A673 (cell line): ENCODE measurements at regions not wholly inside any gene's neighbourhood (a gene's known extent, or its start where the extent isn't known, plus 50 kb on each side); places are given as distances from the start of the nearest gene placed in this dataset.

Source experiments
- BruUV-seq: library from RNA; stranded (reverse); fragments of 400-500 nt; replicated peaks from 2 replicates; lab custom pipeline; 2021; lab: Mats Ljungman, UMichigan
- CTCF ChIA-PET: fragments of 300-600 bp; sonication (Branson Sonifier 250); formaldehyde crosslinking; loops from one replicate; lab custom pipeline; 2022; ENCODE audit warnings: antibody characterized with exemption; lab: Charles Lee
- POLR2A ChIA-PET: fragments of 300-600 bp; sonication (Branson Sonifier 250); formaldehyde crosslinking; loops from one replicate; lab custom pipeline; 2022; ENCODE audit warnings: antibody characterized with exemption; ENCODE audit not compliant: low non-redundant PET; lab: Charles Lee
- DNase-seq: peaks from one replicate; pipeline ENCODE4 v3.0.0-alpha.2; 2015; ENCODE audit warnings: low spot score
- H3K27ac ChIP-seq: fragments of 200-600 bp; sonication (generic); 2 replicates; pipeline ENCODE4 v1.5.1; 2016; ENCODE audit warnings: mixed run types, low read depth, mild to moderate bottlenecking, mixed read lengths, antibody characterized with exemption, low read length; ENCODE audit not compliant: poor library complexity, severe bottlenecking
- H3K27me3 ChIP-seq: fragments of 200-600 bp; sonication (generic); replicated peaks from 2 replicates; pipeline ENCODE4 v1.6.1; 2017; ENCODE audit warnings: mixed run types, low read depth, mild to moderate bottlenecking, mixed read lengths, antibody characterized with exemption, low read length; ENCODE audit not compliant: insufficient read depth, poor library complexity
- H3K36me3 ChIP-seq: fragments of 200-600 bp; sonication (generic); 2 replicates; pipeline ENCODE4 v1.6.1; 2016; ENCODE audit warnings: mixed run types, mild to moderate bottlenecking, mixed read lengths, antibody characterized with exemption, low read length; ENCODE audit not compliant: insufficient read depth, poor library complexity, severe bottlenecking
- H3K4me1 ChIP-seq: fragments of 200-600 bp; sonication (generic); 2 replicates; pipeline ENCODE4 v1.6.1; 2017; ENCODE audit warnings: mixed run types, mild to moderate bottlenecking, mixed read lengths, antibody characterized with exemption, low read length; ENCODE audit not compliant: insufficient read depth, poor library complexity, severe bottlenecking
- H3K4me3 ChIP-seq: fragments of 200-600 bp; sonication (generic); 2 replicates; pipeline ENCODE4 v1.5.1; 2016; ENCODE audit warnings: low read depth, mixed run types, mild to moderate bottlenecking, mixed read lengths, low read length; ENCODE audit not compliant: poor library complexity, severe bottlenecking
- H3K9me3 ChIP-seq: fragments of 200-600 bp; sonication (generic); 2 replicates; pipeline ENCODE4 v1.6.1; 2016; ENCODE audit warnings: mixed run types, low read depth, mild to moderate bottlenecking, mixed read lengths, antibody characterized with exemption, low read length; ENCODE audit not compliant: poor library complexity, severe bottlenecking
- CTCF ChIP-seq: fragments of 300-800, 200-600 bp; sonication (generic); conservative IDR thresholded peaks from 2 replicates; pipeline ENCODE4 v1.5.1; 2017; ENCODE audit warnings: low read depth, mild to moderate bottlenecking, antibody characterized with exemption, low read length, moderate library complexity, mixed read lengths
- EZH2 ChIP-seq: fragments of 200-600 bp; sonication (generic); IDR thresholded peaks from 2 replicates; pipeline ENCODE4 v1.6.1; 2017; ENCODE audit warnings: borderline replicate concordance, low read depth, mild to moderate bottlenecking, mixed read lengths, antibody characterized with exemption, low read length; ENCODE audit not compliant: poor library complexity, severe bottlenecking
- intact Hi-C: fragments of 100-400 bp; cut with micrococcal nuclease; formaldehyde crosslinking; loops from one replicate; pipeline ENCODE4 v1.10.0; 2022; ENCODE audit not compliant: unreplicated experiment

GRCh38 chr12:84073401-84073800, 839.2 kb downstream of the SLC6A15 start:
- H3K4me1 ChIP-seq: no peaks in the 10 kb centered on the region
- ChIA-PET CTCF (no interaction called here), POLR2A (no interaction called here)
- TF ChIP-seq CTCF (no peak), EZH2 (no peak)
- H3K27ac ChIP-seq: no peak overlapping the region
- no peaks in the 10 kb centered on the region for H3K27me3 ChIP-seq
- DNase-seq: no peak
- H3K4me3 ChIP-seq: no peak overlapping the region
- intact Hi-C loops: no loop called here
- H3K36me3 ChIP-seq: no peaks in the 10 kb centered on the region
- BruUV-seq: no TSS peak
- H3K9me3 ChIP-seq: no peaks in the 10 kb centered on the region

GRCh38 chr12:84072961-84073360, 839.6 kb downstream of the SLC6A15 start:
- Histone ChIP-seq H3K27ac (no peak overlapping the region), H3K9me3 (no peaks in the 10 kb centered on the region), H3K4me3 (no peak overlapping the region), H3K27me3 (no peaks in the 10 kb centered on the region), H3K4me1 (no peaks in the 10 kb centered on the region), H3K36me3 (no peaks in the 10 kb centered on the region)
- BruUV-seq: no TSS peak
- TF ChIP-seq EZH2 (no peak), CTCF (no peak)
- ChIA-PET POLR2A (no interaction called here), CTCF (no interaction called here)
- no peak for DNase-seq
- intact Hi-C loops: no loop called here

GRCh38 chr12:84070292-84070691, 842.3 kb downstream of the SLC6A15 start:
- no peak for DNase-seq
- H3K9me3 ChIP-seq: no peaks in the 10 kb centered on the region
- no TSS peak for BruUV-seq
- no peak overlapping the region for H3K4me3 ChIP-seq
- intact Hi-C loops: no loop called here
- POLR2A ChIA-PET: no interaction called here
- CTCF ChIA-PET: no interaction called here
- no peaks in the 10 kb centered on the region for H3K36me3 ChIP-seq
- no peak for TF ChIP-seq CTCF
- no peak for TF ChIP-seq EZH2
- H3K4me1 ChIP-seq: no peaks in the 10 kb centered on the region
- no peak overlapping the region for H3K27ac ChIP-seq
- H3K27me3 ChIP-seq: no peaks in the 10 kb centered on the region
